ENCODE measurements at regions not wholly inside any gene's neighbourhood (a gene's known extent, or its start where the extent isn't known, plus 50 kb on each side); places are given as distances from the start of the nearest gene placed in this dataset.

DNA sequence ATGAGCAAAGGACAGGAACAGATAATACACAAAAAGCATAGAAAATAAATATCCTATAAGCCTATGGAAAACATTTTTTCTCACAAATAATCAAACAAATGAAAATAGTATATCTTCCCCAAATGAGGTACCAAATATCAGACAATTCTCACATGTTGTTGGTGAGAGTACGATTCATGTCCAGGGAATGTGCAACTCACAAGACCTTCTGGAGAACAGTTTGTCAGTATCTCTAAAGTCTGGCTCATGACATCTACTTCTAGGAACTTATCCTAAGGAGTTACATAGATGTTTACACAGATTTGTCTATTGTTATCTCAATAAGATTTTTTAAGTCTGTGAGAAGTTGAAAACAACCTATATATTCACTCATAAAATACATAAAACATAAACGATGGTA lies 80.3 kb upstream of the ARHGEF7 start:
- Histone ChIP-seq H3K79me2 (no peaks in the 10 kb centered on the region), H3K9ac (no peak overlapping the region), H3K36me3 (ENCODE audit: control insufficient read depth, insufficient read depth, low read length) (no peaks in the 10 kb centered on the region), H3K27me3 (ENCODE audit: control insufficient read depth, insufficient read depth, low read length) (no peaks in the 10 kb centered on the region), H3K27ac (no peak overlapping the region), H2AFZ (no peak overlapping the region), H3K4me3 (ENCODE audit: low read depth, low read length) (no peak overlapping the region), H3K9me3 (ENCODE audit: control insufficient read depth, low read length) (no peaks in the 10 kb centered on the region), H3K4me1 (no peaks in the 10 kb centered on the region), H3K4me2 (ENCODE audit: low read length) (no peak overlapping the region)
- TF ChIP-seq, protein P1, sequence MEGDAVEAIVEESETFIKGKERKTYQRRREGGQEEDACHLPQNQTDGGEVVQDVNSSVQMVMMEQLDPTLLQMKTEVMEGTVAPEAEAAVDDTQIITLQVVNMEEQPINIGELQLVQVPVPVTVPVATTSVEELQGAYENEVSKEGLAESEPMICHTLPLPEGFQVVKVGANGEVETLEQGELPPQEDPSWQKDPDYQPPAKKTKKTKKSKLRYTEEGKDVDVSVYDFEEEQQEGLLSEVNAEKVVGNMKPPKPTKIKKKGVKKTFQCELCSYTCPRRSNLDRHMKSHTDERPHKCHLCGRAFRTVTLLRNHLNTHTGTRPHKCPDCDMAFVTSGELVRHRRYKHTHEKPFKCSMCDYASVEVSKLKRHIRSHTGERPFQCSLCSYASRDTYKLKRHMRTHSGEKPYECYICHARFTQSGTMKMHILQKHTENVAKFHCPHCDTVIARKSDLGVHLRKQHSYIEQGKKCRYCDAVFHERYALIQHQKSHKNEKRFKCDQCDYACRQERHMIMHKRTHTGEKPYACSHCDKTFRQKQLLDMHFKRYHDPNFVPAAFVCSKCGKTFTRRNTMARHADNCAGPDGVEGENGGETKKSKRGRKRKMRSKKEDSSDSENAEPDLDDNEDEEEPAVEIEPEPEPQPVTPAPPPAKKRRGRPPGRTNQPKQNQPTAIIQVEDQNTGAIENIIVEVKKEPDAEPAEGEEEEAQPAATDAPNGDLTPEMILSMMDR (IDR thresholded peaks at IDR 0.05), result no peak

DNA sequence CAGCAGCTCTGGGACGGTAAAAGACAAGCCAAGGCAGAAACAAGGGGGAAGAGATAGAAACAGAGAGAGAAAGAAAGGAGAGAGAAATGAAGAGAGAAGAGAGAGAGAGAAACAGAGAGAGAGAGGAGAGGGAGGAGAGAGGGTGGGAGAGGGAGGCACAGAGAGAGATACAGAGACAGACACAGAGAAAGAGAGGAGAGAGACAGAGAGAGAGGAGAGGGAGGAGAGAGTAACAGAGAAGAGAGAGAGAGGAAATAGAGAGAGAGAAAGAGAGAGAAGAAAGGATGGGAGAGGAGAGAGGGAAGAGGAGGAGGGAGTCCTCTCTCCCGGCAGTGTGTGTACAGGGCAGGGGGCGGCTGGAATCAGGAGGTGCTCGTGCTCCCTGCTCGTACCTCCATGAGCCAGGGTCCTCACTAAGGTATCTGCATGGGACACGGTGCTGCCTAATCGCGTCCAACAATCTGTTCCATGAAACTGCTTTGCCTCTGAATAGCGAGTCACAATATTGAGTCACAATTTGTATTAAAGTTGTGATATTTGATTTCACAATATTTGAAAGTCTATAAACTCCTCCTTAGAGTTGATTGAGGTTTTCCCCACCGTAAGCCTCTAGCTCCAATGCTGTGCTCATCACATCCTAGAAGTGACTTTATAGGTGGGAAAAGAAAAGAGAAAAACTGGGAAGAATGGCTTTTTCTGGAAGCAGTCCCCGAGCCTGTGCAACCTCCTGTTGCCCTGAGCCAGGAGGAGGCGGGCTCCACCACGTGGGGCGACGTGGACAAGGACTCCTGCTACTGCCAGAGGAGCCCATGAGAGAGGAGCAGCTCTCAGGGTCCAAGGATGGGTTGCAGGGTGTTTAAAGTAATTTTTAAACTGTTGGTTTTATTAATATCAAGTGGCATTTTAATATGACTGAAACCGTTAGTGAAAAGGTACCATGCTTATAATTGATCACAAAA lies 81.7 kb upstream of the ARHGEF7 start:
- no peak overlapping the region for H3K4me3 ChIP-seq (ENCODE audit: low read depth, low read length)
- H2AFZ ChIP-seq, result no peak overlapping the region
- H3K27ac ChIP-seq, result no peak overlapping the region
- H3K79me2 ChIP-seq, result no peaks in the 10 kb centered on the region
- H3K9me3 ChIP-seq (ENCODE audit: control insufficient read depth, low read length), result no peaks in the 10 kb centered on the region
- H3K9ac ChIP-seq, result no peak overlapping the region
- H3K4me2 ChIP-seq (ENCODE audit: low read length), result no peak overlapping the region
- H3K27me3 ChIP-seq (ENCODE audit: control insufficient read depth, insufficient read depth, low read length), result no peaks in the 10 kb centered on the region
- TF ChIP-seq, protein P1 (IDR thresholded peaks at IDR 0.05), result no peak
- H3K36me3 ChIP-seq (ENCODE audit: control insufficient read depth, insufficient read depth, low read length), result no peaks in the 10 kb centered on the region
- H3K4me1 ChIP-seq, result no peaks in the 10 kb centered on the region

DNA sequence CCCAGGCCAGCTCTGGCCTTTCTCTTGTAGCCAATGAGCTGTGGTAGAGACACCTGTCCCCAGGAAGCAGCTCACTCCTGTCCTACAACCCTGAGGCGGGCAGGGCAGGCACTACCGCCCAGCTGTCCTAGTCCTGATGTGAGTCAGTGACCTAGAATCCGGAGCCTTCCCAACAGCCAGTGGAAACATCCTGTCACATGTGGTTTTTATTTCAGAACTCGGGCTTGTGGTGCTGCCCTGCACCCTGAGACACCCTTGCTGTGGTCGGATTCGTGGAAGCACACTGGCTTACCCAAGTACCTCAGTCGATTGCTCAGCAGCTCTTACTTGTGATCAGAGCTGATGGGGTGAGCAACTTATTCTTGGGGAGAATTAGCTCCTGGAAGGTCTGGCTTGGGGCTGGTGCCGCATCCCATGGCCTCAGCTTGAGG lies 83.6 kb upstream of the ARHGEF7 start:
- H3K9ac ChIP-seq, result no peak overlapping the region
- no peak overlapping the region for H2AFZ ChIP-seq
- H3K4me1 ChIP-seq, result no peaks in the 10 kb centered on the region
- H3K9me3 ChIP-seq (ENCODE audit: control insufficient read depth, low read length), result no peaks in the 10 kb centered on the region
- no peaks in the 10 kb centered on the region for H3K79me2 ChIP-seq
- H3K27me3 ChIP-seq (ENCODE audit: control insufficient read depth, insufficient read depth, low read length), result no peaks in the 10 kb centered on the region
- H3K27ac ChIP-seq, result no peak overlapping the region
- no peak overlapping the region for H3K4me2 ChIP-seq (ENCODE audit: low read length)
- TF ChIP-seq, protein P1 (IDR thresholded peaks at IDR 0.05), result no peak
- no peaks in the 10 kb centered on the region for H3K36me3 ChIP-seq (ENCODE audit: control insufficient read depth, insufficient read depth, low read length)
- H3K4me3 ChIP-seq (ENCODE audit: low read depth, low read length), result no peak overlapping the region

DNA sequence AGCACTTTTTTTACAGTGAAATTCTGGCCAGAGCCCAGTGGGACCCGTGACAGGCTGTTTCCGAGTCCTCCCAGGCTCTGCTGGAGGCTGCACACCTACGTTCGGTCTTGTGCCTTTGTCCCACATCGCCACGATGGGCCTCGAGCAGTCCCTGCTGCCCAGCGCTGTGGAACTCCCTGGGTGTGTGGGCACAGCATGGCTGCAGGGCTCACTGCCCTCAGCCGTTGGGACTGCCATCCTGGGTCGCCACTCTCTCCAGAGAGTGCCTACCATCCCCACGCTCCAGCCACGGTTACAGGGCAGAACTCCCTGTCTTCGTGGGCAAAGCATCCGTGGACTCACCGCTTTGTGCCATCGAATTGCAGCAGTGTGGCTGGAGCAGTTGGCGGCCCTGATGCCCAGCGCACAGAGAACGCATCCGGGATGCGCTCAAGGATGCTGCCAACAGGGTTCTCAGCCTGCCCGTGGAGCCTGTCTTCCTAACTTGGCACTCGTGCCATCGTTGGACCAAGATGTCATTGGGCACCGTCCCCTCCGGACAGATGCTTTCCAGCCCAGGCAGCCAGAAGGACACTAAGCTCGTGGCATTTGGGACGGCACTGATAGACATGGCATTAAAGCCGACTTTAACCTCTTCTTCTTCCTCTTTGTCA lies 85.0 kb upstream of the ARHGEF7 start:
- H3K27me3 ChIP-seq (ENCODE audit: control insufficient read depth, insufficient read depth, low read length), result no peaks in the 10 kb centered on the region
- H3K4me3 ChIP-seq (ENCODE audit: low read depth, low read length), result no peak overlapping the region
- no peaks in the 10 kb centered on the region for H3K4me1 ChIP-seq
- H3K9me3 ChIP-seq (ENCODE audit: control insufficient read depth, low read length), result no peaks in the 10 kb centered on the region
- no peaks in the 10 kb centered on the region for H3K36me3 ChIP-seq (ENCODE audit: control insufficient read depth, insufficient read depth, low read length)
- H3K79me2 ChIP-seq, result no peaks in the 10 kb centered on the region
- no peak overlapping the region for H3K27ac ChIP-seq
- no peak overlapping the region for H3K9ac ChIP-seq
- no peak overlapping the region for H2AFZ ChIP-seq
- TF ChIP-seq, protein P1 (IDR thresholded peaks at IDR 0.05), result no peak
- no peak overlapping the region for H3K4me2 ChIP-seq (ENCODE audit: low read length)
